ENCODE measurements at regions not wholly inside any gene's neighbourhood (a gene's known extent, or its start where the extent isn't known, plus 50 kb on each side); places are given as distances from the start of the nearest gene placed in this dataset.
"Not testable (repeated sequence)": the region's sequence is repeated elsewhere in the genome, so short reads cannot be mapped to it uniquely, and the experiment has no call there.

GRCh38 chr7:66523409-66523808 is 105.3 kb upstream of the KCTD7 start:
- no peak overlapping the region for H3K27ac ChIP-seq (ENCODE audit: low read length)
- peak; percentile 60 for ATAC-seq (ENCODE audit: insufficient read depth, low read depth)
- no peak overlapping the region for H3K4me2 ChIP-seq (ENCODE audit: insufficient read depth, low read length)
- TF ChIP-seq EZH2 (IDR thresholded peaks at IDR 0.05; ENCODE audit: borderline replicate concordance, low read depth, low read length, severe bottlenecking) (no peak), CTCF (IDR thresholded peaks at IDR 0.05; ENCODE audit: borderline replicate concordance, extremely low read depth, low read length, poor library complexity, severe bottlenecking) (no peak)
- no peaks in the 10 kb centered on the region for H3K9me3 ChIP-seq (ENCODE audit: insufficient read depth, low read length, severe bottlenecking)
- H3K36me3 ChIP-seq (ENCODE audit: insufficient read depth, low read length): no peaks in the 10 kb centered on the region; the same call in 1 of the 2 replicates
- DNase-seq: peak; percentile 35
- no peak overlapping the region for H3K9ac ChIP-seq (ENCODE audit: low read depth, low read length)
- no peaks in the 10 kb centered on the region for H3K79me2 ChIP-seq (ENCODE audit: insufficient read depth, low read length)
- no peaks in the 10 kb centered on the region for H3K4me1 ChIP-seq (ENCODE audit: insufficient read depth, low read length)
- no peaks in the 10 kb centered on the region for H4K20me1 ChIP-seq (ENCODE audit: insufficient read depth, low read length)
- no peak overlapping the region for H2AFZ ChIP-seq (ENCODE audit: low read depth, low read length)
- no peaks in the 10 kb centered on the region for H3K27me3 ChIP-seq (ENCODE audit: insufficient read depth, low read length, poor library complexity)
- no peak overlapping the region for H3K4me3 ChIP-seq (ENCODE audit: low read depth in 1 of 2, low read length in 2 of 2)

- TF ChIP-seq EZH2 (IDR thresholded peaks at IDR 0.05; ENCODE audit: borderline replicate concordance, low read depth, low read length, severe bottlenecking) (no peak), CTCF (IDR thresholded peaks at IDR 0.05; ENCODE audit: borderline replicate concordance, extremely low read depth, low read length, poor library complexity, severe bottlenecking) (no peak)
- H3K4me1 ChIP-seq (ENCODE audit: insufficient read depth, low read length): no peaks in the 10 kb centered on the region
- no peaks in the 10 kb centered on the region for H3K9me3 ChIP-seq (ENCODE audit: insufficient read depth, low read length, severe bottlenecking)
- no peaks in the 10 kb centered on the region for H3K27me3 ChIP-seq (ENCODE audit: insufficient read depth, low read length, poor library complexity)
- H3K9ac ChIP-seq (ENCODE audit: low read depth, low read length): no peak overlapping the region
- DNase-seq (no peak), ATAC-seq (ENCODE audit: insufficient read depth, low read depth) (no peak)
- no peaks in the 10 kb centered on the region; the same call in 1 of the 2 replicates for H3K36me3 ChIP-seq (ENCODE audit: insufficient read depth, low read length)
- H3K4me2 ChIP-seq (ENCODE audit: insufficient read depth, low read length): no peak overlapping the region
- H3K79me2 ChIP-seq (ENCODE audit: insufficient read depth, low read length): no peaks in the 10 kb centered on the region
- no peaks in the 10 kb centered on the region for H4K20me1 ChIP-seq (ENCODE audit: insufficient read depth, low read length)
- no peak overlapping the region for H2AFZ ChIP-seq (ENCODE audit: low read depth, low read length)
- H3K27ac ChIP-seq (ENCODE audit: low read length): no peak overlapping the region
- H3K4me3 ChIP-seq (ENCODE audit: low read depth in 1 of 2, low read length in 2 of 2): no peak overlapping the region
Observed at GRCh38 chr7:66524738-66525137, 103.9 kb upstream of the KCTD7 start.

GRCh38 chr7:66526782-66527181 is 101.9 kb upstream of the KCTD7 start:
- not testable (repeated sequence) for H2AFZ ChIP-seq (ENCODE audit: low read depth, low read length); H4K20me1 ChIP-seq (ENCODE audit: insufficient read depth, low read length); H3K36me3 ChIP-seq (ENCODE audit: insufficient read depth, low read length); H3K79me2 ChIP-seq (ENCODE audit: insufficient read depth, low read length); H3K4me3 ChIP-seq (ENCODE audit: low read depth in 1 of 2, low read length in 2 of 2); H3K9me3 ChIP-seq (ENCODE audit: insufficient read depth, low read length, severe bottlenecking); H3K27ac ChIP-seq (ENCODE audit: low read length); DNase-seq; H3K4me1 ChIP-seq (ENCODE audit: insufficient read depth, low read length); ATAC-seq (ENCODE audit: insufficient read depth, low read depth); H3K4me2 ChIP-seq (ENCODE audit: insufficient read depth, low read length); H3K27me3 ChIP-seq (ENCODE audit: insufficient read depth, low read length, poor library complexity); H3K9ac ChIP-seq (ENCODE audit: low read depth, low read length)

- H2AFZ ChIP-seq (ENCODE audit: low read depth, low read length): no peak overlapping the region
- H3K9me3 ChIP-seq (ENCODE audit: insufficient read depth, low read length, severe bottlenecking): no peaks in the 10 kb centered on the region
- H3K36me3 ChIP-seq (ENCODE audit: insufficient read depth, low read length): peaks cover 6% of the 10 kb centered on the region; the same call in 1 of the 2 replicates
- no peak overlapping the region for H3K4me2 ChIP-seq (ENCODE audit: insufficient read depth, low read length)
- no peaks in the 10 kb centered on the region for H3K79me2 ChIP-seq (ENCODE audit: insufficient read depth, low read length)
- H3K4me3 ChIP-seq (ENCODE audit: low read depth in 1 of 2, low read length in 2 of 2): no peak overlapping the region
- DNase-seq (no peak), ATAC-seq (ENCODE audit: insufficient read depth, low read depth) (no peak)
- no peaks in the 10 kb centered on the region for H3K4me1 ChIP-seq (ENCODE audit: insufficient read depth, low read length)
- H3K9ac ChIP-seq (ENCODE audit: low read depth, low read length): no peak overlapping the region
- H3K27me3 ChIP-seq (ENCODE audit: insufficient read depth, low read length, poor library complexity): no peaks in the 10 kb centered on the region
- H3K27ac ChIP-seq (ENCODE audit: low read length): no peak overlapping the region
- TF ChIP-seq EZH2 (IDR thresholded peaks at IDR 0.05; ENCODE audit: borderline replicate concordance, low read depth, low read length, severe bottlenecking) (no peak), CTCF (IDR thresholded peaks at IDR 0.05; ENCODE audit: borderline replicate concordance, extremely low read depth, low read length, poor library complexity, severe bottlenecking) (no peak)
- no peaks in the 10 kb centered on the region for H4K20me1 ChIP-seq (ENCODE audit: insufficient read depth, low read length)
Observed at GRCh38 chr7:66528652-66529051, 100.0 kb upstream of the KCTD7 start.

Data from DND-41 (cell line).